NCI-H1105 (cell line): ENCODE measurements at regions not wholly inside any gene's neighbourhood (a gene's known extent, or its start where the extent isn't known, plus 50 kb on each side); places are given as distances from the start of the nearest gene placed in this dataset.

ENCODE experiments used
- DNase-seq: peaks from one replicate; lab custom pipeline; 2025; lab: John Stamatoyannopoulos, UW

DNA sequence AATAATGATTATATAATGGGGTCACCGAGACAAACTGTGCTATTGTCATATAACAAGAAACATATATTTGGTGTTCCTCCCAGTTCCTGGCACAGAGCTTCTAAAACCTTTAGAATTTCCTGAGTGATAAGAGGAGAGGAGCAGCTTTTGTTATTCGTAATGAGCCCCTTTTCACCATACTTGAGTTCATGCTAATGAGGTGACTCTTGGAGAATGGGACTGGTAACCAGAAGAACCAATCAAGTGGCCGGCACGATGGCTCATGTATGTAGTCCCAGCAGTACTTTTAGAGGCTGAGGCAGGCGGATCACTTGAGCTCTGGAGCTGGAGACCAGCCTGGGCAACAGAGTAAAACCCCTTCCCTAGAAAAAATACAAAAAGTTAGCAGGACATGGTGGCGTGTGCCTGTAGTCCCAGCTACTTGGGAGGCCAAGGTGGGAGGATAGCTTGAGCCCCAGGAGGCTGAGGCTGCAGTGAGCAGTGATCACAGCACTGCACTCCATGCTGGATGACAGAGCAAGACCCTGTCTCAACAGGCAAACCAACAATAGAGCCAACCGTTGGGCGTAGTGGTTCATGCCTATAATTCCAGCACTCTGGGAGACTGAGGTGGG, 62.7 kb upstream of the FTH1 start:
- DNase-seq = no peak

DNA sequence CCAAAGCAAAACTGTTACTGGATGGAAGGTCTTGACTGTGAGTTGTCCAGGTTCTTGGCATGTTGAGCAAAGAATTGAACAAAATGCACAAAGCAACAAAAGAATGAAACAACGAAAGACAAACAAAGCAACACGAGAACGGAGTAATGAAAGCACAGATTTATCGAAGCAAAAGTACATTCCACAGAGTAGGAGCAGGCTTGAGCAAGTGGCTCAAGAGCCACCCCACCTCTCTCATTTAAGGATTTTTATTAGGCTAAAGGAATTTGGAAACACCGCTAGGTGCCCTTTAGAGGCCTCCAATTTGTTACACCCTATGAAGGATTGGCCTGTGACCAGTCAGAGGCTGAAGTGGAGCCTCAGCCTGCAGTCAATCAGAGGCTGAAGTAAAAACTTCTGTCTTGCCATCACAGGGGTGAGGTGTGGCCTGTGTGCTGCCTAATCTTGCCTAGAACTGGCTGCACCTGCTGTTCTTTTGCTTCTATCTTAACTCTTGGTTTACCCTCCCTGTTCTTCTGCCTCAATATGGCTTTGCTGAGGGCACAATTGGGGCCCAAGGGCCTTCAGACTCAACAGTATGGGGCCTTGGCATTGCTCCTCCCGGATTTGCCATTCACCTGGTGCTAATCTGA, 59.4 kb upstream of the FTH1 start:
- DNase-seq = no peak

DNA sequence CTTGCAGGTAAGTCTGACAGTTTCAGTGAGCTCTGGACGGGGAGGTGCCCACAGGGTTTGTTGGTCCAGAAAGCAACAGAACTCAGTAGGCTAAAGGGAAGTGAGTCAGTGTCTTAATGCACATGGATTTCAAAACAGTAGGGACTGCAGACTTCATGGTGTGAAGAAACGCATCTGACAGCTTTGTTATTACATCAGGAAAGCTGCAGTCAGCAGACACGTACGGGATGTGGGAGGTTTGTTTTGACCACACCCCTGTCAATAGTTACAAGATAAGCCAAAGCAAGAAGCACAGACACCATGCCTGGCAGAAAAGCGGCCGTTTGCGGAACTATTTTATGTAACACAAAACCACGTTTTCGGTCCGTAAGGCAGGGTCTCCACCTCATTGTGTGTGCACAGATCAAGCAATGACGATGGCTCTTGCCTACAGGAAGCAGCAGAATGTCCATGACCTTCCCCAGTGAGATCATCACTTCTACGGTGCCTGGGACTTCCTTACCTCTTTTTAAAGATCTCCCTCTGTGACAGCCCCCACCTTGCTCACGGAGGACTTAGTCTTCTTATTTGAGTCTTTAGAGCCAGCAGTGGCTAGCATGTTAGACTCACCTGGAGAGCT, 58.2 kb upstream of the FTH1 start:
- no peak for DNase-seq

DNA sequence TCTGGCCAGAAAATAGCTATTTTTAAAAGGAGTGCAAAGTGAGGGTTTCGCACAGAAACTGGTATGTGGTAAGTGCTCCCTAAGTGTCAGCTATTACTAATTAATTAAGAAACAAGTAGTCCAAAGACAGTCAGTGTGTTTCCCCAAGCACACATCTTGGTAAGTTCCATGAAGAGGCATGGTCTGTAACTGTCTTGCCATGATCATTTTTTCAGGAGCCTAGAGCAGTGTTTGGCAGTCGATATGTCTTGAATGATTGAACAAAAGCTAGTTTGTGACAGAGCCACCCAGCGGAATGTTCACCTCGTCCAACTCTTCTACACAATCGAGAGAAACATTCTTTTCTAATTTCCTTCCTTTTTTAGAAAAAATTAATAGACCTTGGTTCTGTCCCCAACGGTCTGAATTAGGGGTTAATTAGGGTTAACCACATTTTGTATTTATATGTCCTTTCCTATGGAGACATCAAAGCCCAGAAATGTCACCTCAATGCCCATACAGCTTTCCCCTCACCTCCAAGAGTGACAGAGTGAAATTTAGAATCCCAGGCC, 57.6 kb upstream of the FTH1 start:
- DNase-seq = no peak

DNA sequence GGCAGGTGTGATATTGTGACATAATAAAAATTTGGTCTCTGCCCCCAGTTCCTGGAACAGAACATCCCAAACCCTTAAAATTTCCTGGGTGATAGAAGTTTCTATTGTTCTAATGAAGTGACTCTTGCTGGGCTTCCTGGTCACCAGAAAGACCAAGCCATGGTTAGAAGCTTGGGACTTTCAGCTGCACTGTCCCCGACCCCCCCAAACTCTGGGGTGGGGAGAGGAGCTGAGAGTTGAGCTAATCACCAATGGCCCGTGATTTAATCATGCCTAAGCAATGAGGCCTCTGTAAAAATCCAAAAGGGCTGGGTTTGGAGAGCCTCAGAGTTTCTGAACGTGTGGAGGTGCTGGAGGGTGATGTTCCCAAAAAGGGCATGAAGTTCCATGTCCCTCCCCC, 54.8 kb upstream of the FTH1 start:
- DNase-seq = no peak

DNA sequence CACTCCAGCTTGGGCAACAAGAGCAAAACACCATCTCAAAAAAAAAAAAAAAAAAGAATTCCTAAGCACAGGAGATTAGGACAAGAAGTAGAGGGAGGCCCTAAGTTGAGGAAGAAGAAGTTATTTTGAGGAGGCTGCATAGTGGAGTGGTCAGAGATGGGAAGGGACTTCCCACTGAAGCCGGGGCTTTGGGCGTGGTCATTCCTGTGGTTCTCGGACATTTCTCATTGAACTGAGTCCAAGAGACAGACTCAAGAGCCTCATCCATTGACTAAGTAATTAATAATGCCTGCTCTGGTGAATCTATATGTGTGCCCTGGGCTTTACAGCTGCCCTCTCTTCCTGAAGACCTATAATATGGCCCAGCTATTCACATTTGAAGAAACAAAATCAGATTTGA, 53.2 kb upstream of the FTH1 start:
- DNase-seq = no peak

DNA sequence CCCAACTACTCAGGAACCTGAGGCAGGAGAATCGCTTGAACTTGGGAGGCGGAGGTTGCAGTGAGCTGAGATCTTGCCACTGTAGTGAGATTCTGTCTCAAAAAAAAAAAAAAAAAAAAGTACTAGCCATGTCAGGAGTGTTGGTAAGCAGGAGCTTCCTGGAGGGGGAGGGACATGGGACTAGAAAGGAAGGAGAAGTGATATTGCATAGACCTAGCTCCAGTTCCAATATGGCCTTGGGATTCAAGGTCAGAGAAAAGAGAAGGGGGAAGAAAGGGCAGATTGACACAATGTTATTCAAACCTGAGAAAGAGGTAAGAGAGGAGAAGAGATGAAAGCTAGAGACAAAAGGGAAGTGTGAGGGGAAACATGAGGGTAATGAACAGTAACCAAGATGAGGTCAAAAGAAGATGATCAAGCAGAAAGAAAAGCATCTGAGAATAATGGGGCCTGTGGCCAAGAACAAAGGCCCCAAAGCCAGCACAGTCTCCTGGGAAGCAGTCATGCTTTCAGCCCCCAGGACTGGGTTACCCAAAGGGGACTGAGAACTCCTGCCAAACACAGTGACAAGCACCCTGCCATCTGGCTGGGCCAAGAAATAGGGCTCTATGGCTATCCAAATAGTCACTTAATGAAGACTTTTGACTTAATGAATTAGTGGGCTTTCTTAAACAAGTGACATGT, 51.7 kb upstream of the FTH1 start:
- no peak for DNase-seq

DNA sequence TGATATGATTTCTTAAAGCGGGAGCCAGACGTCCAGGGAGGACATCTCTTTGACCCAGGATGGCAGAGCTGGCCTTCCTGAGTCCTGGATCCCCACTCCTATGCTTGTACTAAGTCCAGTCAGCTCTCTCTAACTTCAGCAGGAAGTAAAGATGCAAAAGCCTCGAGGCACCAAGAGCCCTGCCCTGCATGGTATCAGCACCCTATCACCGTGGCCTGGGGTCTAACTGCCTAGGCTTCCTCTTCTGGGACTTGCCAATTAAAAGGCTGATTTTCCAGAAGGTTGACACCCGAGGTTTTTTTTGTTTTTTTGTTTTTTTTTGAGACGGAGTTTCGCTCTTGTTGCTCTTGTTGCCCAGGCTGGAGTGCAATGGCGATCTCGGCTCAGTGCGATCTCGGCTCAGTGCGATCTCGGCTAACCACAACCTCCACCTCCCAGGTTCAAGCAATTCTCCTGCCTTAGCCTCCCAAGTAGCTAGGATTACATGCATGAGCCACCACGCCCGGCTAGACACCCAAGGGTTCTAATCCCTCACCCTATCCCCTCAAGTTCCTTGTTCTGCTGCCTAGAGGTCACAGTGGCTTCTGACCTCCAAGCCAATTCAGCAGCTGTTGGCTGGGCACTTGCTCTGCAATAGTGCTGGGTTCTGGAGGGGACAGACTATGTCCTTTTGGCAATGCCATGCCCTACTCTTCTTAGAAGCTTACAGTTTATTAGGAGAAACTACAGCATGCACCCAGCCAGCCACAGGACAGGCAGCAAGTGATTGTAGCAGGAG, 50.6 kb upstream of the FTH1 start:
- DNase-seq = no peak
